MCF 10A (cell line): ENCODE measurements at regions not wholly inside any gene's neighbourhood (a gene's known extent, or its start where the extent isn't known, plus 50 kb on each side); places are given as distances from the start of the nearest gene placed in this dataset.
A peak's percentile ranks its signal among the peaks of the same experiment; 100 is the strongest.
"Not testable (repeated sequence)": the region's sequence is repeated elsewhere in the genome, so short reads cannot be mapped to it uniquely, and the experiment has no call there.

Experiments used
- BruUV-seq: library from RNA; stranded (reverse); fragments of 400-500 nt; replicated peaks from 2 replicates; lab custom pipeline; 2021; lab: Mats Ljungman, UMichigan
- CTCF ChIA-PET: fragments of 300-600 bp; sonication (Branson Sonifier 250); formaldehyde crosslinking; extraction: SDS; loops from one replicate; lab custom pipeline; 2021; ENCODE audit warnings: antibody characterized with exemption, inconsistent platforms; lab: Yijun Ruan, JAX
- POLR2A ChIA-PET: fragments of 300-600, 350-650 bp; sonication (Branson Sonifier 250); formaldehyde crosslinking; extraction: SDS; loops from one replicate; lab custom pipeline; 2020; ENCODE audit warnings: antibody characterized with exemption, inconsistent platforms; lab: Yijun Ruan, JAX
- DNase-seq: peaks from one replicate; pipeline ENCODE4 v3.0.0-alpha.2; 2018; ENCODE audit not compliant: unreplicated experiment
- H3K27ac Mint-ChIP-seq: one replicate; pipeline ENCODE4 v1.8.0; 2022; ENCODE audit warnings: mild to moderate bottlenecking, low read depth, mixed read lengths; ENCODE audit not compliant: unreplicated experiment
- H3K27me3 Mint-ChIP-seq: one replicate; pipeline ENCODE4 v1.8.0; 2022; ENCODE audit warnings: mixed read lengths; ENCODE audit not compliant: insufficient read depth, unreplicated experiment
- H3K36me3 Mint-ChIP-seq: one replicate; pipeline ENCODE4 v1.8.0; 2022; ENCODE audit warnings: mild to moderate bottlenecking, moderate library complexity, mixed read lengths; ENCODE audit not compliant: insufficient read depth, unreplicated experiment
- H3K4me1 Mint-ChIP-seq: one replicate; pipeline ENCODE4 v1.8.0; 2022; ENCODE audit warnings: mixed read lengths; ENCODE audit not compliant: insufficient read depth, unreplicated experiment
- H3K4me3 Mint-ChIP-seq: one replicate; pipeline ENCODE4 v1.8.0; 2022; ENCODE audit warnings: mild to moderate bottlenecking, moderate library complexity, mixed read lengths; ENCODE audit not compliant: unreplicated experiment
- H3K9me3 Mint-ChIP-seq: one replicate; pipeline ENCODE4 v1.8.0; 2022; ENCODE audit warnings: mixed read lengths; ENCODE audit not compliant: unreplicated experiment
- intact Hi-C: fragments of 100-400 bp; cut with micrococcal nuclease; formaldehyde crosslinking; loops from 2 replicates; pipeline ENCODE4 v1.14.1; 2022
- TF ChIP-seq, protein P1 (sequence below): fragments of 200-600 bp; IDR thresholded peaks from one replicate; pipeline ENCODE4 v1.8.0; 2022; ENCODE audit warnings: antibody characterized with exemption, mild to moderate bottlenecking; ENCODE audit not compliant: unreplicated experiment

DNA sequence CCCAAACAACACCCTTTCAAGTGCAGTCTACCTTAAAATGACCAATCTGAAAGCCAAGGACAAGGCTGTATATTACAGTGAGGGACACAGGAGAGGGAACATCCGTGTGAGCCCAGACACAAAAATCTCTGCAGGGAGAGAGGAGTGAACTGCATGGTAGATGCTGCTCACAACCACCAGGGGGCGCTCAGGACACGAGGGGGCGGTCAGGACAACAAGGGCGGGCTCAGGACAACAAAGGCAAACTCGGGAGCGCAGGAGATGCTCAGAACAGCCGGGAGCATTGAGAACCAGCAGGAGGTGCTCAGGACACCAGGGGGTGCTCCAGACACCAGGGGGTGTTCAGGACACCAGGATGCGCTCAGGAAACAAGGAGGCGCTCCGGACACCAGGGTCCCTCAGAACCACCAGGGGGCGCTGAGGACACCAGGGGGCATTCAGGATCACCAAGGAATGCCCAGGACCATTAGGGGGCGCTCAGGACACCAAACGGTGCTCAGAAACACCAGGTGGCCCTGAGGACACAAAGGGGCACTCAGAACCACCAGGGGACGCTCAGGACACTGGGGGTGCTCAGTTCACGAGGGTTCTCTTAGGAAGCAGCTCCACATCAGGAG is 357.0 kb downstream of the TP53TG3F start:
- POLR2A ChIA-PET, BruUV-seq, H3K36me3 Mint-ChIP-seq, H3K9me3 Mint-ChIP-seq, H3K4me1 Mint-ChIP-seq, intact Hi-C loops, H3K4me3 Mint-ChIP-seq, H3K27me3 Mint-ChIP-seq, H3K27ac Mint-ChIP-seq, DNase-seq: not testable (repeated sequence)
- CTCF ChIA-PET = interaction anchor here (0.7 kb wide), 1 partner anchor 14 kb away, joined by 4 read pairs; no protein-coding TSS in a partner anchor

DNA sequence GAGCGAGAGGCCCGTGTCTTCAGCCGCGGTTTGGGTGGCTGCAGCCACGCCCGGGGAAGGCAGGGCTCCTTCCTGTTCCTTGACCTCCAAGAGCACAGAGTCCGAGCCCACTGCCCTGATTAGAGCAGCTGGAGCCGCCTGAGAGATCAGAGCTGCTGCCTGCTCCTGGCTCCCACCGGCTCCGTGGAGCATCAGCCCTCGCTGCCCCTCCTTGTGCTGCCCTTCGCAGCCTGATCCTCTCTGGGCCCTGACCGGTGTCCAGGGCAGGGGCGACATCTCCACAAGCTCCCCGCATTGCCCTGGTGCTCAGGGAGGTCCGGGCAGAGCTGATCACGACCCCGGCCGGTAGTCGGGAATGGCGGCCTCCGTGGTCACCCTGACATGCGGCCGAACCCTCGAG is 365.3 kb downstream of the TP53TG3F start:
- POLR2A ChIA-PET, BruUV-seq, H3K27me3 Mint-ChIP-seq, H3K4me3 Mint-ChIP-seq, DNase-seq, H3K36me3 Mint-ChIP-seq, H3K4me1 Mint-ChIP-seq, intact Hi-C loops, CTCF ChIA-PET, H3K9me3 Mint-ChIP-seq, H3K27ac Mint-ChIP-seq: not testable (repeated sequence)

DNA sequence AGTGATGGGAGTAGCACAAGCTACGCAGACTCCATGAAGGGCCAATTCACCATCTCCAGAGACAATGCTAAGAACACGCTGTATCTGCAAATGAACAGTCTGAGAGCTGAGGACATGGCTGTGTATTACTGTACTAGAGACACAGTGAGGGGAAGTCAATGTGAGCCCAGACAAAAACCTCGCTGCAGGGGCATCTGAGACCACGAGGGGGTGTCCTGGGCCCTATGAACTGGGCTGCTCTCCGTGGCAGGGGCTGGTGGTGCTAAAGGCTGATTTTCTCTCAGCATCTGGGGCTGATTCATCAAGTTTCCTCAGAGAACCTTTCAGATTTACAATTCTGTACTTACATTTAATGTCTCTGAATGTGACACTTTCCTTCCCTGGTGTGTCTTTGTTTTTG is 368.1 kb downstream of the TP53TG3F start:
- H3K27me3 Mint-ChIP-seq, POLR2A ChIA-PET, DNase-seq, H3K4me1 Mint-ChIP-seq, intact Hi-C loops, H3K4me3 Mint-ChIP-seq, CTCF ChIA-PET, BruUV-seq, H3K9me3 Mint-ChIP-seq, H3K36me3 Mint-ChIP-seq, H3K27ac Mint-ChIP-seq: not testable (repeated sequence)

DNA sequence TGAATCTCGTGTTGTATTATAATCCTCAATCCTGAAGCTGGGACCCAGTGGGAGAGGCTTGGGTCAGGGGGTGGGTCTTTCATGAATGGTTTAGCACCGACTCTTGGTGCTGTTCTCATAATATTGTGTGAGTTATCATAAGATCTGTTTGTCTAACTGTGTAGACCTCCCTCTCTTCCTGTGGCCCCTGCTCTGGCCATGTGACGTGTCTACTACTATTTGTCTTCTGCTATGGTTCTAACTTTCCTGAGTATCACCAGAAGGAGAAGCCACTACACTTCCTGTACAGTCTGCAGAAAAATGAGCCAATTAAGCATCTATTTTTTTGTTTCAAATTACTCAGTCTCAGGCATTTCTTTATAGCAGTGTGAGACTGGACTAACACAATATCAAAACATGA is 379.7 kb downstream of the TP53TG3F start:
- H3K27me3 Mint-ChIP-seq, intact Hi-C loops, DNase-seq, POLR2A ChIA-PET, H3K36me3 Mint-ChIP-seq, CTCF ChIA-PET, H3K9me3 Mint-ChIP-seq, H3K4me1 Mint-ChIP-seq, H3K4me3 Mint-ChIP-seq, H3K27ac Mint-ChIP-seq, BruUV-seq: not testable (repeated sequence)

DNA sequence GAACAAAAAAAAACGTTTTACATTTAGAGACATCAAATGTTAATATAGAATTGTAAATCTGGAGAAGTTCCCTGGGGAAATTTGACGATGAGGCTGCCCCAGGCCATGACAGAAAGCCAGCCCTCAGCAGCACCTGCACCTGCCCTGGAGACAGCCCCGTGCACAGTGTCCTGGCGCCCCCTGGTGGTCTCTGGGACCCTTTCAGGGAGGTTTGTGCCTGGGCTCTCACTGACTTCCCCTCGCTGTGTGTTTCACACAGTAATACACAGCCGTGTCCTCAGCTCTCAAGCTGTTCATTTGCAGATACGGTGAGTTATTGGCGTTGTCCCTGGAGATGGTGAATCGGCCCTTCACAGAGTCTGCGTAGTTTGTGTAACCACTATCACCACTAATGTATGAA is 385.1 kb downstream of the TP53TG3F start:
- TF ChIP-seq, protein P1, sequence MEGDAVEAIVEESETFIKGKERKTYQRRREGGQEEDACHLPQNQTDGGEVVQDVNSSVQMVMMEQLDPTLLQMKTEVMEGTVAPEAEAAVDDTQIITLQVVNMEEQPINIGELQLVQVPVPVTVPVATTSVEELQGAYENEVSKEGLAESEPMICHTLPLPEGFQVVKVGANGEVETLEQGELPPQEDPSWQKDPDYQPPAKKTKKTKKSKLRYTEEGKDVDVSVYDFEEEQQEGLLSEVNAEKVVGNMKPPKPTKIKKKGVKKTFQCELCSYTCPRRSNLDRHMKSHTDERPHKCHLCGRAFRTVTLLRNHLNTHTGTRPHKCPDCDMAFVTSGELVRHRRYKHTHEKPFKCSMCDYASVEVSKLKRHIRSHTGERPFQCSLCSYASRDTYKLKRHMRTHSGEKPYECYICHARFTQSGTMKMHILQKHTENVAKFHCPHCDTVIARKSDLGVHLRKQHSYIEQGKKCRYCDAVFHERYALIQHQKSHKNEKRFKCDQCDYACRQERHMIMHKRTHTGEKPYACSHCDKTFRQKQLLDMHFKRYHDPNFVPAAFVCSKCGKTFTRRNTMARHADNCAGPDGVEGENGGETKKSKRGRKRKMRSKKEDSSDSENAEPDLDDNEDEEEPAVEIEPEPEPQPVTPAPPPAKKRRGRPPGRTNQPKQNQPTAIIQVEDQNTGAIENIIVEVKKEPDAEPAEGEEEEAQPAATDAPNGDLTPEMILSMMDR = peak; percentile 21
- H3K27ac Mint-ChIP-seq, H3K9me3 Mint-ChIP-seq, H3K4me1 Mint-ChIP-seq, intact Hi-C loops, H3K4me3 Mint-ChIP-seq, H3K36me3 Mint-ChIP-seq, BruUV-seq, POLR2A ChIA-PET, CTCF ChIA-PET, H3K27me3 Mint-ChIP-seq: not testable (repeated sequence)
- peak; percentile 15 for DNase-seq
